ENCODE measurements at regions not wholly inside any gene's neighbourhood (a gene's known extent, or its start where the extent isn't known, plus 50 kb on each side); places are given as distances from the start of the nearest gene placed in this dataset.
"Not testable (repeated sequence)": the region's sequence is repeated elsewhere in the genome, so short reads cannot be mapped to it uniquely, and the experiment has no call there.

DNA sequence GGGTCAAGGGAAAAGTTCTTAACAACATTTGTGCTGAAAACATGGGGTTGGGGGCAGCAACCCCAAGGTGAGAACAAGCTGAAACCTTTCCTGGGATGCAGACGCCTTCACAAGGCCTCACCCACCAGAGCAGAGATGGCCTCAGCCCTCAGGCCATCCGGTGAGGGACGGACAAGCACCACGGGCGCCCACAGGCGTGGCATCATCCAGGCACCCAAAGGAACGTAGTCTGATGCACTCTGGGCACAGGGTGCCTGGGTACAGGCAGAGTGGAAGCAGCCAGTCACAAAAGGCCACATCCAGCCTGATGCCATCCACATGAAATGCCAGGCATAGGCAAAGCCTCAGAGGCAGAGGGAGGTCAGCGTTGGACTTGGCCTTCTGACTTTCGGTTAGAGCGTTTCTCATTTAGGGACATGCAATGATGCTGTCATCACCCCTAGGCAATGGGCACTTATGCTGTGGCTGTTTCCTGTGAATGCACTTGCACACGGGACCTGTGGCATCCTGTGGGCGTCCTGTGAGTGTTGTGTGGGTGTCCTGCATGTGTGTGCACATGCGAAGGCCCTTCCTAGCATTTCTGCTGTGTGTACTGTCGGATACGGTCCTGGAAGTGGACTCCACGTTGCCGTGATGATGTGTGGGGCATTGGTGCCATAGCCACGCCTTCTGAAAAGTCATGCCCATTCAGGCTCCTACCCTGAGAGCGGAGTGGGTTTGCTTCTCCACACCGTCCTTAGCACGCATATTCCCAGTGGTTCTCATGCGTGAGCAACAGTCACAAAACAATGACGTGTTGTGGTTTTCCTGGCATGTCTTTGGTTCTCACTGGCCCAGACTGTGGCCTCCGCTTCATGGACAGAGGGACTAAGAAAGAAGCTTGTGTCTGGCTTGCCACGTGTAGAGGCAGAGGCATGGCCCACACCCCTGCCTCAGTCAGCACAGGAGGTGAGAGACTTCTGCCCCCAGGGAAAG lies 52.7 kb upstream of the ZNF469 start:
- DNase-seq (ENCODE audit: low read depth in 1 of 2, low spot score in 1 of 2): no peak

DNA sequence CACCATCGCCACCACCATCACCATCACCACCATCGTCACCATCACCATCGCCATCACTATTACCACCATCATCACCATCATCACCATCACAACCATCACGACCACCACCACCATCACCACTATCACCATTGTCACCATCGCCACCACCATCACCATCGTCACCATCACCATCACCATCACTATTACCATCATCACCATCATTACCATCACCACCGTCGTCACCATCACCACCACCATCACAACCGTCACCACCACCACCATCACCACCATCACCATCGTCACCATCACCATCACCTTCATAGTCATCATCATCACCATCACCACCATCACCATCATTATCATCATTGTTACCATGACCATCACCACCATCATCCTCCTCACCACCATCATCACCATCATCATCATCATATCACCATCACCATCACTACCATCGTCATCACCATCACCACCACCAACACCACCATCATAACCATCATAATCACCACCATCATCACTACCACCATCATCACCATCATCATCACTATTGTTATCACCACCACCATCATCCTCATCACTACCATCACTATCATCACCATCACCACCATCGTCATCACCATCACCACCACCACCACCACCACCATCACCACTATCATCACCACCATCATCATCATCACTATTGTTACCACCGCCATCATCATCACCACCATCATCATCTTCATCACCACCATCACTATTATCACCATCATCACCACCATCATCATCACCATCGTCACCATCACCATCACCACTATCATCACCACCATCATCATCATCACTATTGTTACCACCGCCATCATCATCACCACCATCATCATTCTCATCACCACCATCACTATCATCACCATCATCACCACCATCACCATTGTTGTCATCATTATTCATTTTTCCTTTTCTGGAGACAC lies 51.5 kb upstream of the ZNF469 start:
- no peak for DNase-seq (ENCODE audit: low read depth in 1 of 2, low spot score in 1 of 2)

DNA sequence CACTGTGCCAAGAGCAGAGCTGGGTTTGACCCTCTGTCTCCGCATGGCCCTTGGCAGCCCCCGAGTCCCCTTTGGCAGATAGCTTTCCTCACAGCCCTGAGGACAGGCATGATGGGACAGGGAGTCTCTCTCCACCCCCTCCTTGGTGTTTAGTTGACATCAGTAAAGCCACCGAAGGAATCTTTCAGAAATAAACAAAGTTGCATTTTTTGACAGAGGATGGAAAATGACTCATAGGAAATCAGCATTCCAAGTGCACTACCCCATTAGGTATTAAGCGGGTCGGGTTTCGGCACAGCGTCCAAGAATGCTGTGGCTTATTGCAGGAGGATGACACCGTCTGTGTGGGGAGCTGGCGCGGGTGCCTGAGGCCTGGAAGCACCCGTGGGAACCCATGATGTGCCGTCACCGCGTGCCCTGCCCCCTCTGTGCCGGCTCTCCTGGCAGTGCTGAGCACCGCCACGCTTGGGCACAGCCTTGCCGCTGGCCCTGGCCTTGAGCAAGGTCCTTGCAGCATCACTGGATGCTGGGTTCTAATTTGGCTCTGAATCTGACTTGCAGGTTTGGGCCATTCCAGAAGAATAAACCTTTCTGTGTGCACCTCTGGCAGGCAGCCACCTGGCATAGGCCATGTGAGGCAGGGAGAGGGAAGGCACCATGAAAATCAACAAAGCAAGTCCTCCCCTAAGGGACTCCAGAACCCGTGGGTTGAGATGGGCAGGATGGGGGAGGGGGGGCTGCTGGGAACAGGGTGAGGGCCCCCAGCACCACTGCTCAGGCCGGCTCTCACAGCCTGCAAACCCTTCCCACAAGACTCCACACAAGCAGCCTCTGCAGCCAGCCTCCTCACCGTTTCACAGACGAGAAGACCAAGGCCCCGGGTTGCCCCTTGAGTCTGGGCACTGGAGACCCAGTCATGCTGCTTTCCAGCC lies 50.5 kb upstream of the ZNF469 start:
- no peak for DNase-seq (ENCODE audit: low read depth in 1 of 2, low spot score in 1 of 2)

DNA sequence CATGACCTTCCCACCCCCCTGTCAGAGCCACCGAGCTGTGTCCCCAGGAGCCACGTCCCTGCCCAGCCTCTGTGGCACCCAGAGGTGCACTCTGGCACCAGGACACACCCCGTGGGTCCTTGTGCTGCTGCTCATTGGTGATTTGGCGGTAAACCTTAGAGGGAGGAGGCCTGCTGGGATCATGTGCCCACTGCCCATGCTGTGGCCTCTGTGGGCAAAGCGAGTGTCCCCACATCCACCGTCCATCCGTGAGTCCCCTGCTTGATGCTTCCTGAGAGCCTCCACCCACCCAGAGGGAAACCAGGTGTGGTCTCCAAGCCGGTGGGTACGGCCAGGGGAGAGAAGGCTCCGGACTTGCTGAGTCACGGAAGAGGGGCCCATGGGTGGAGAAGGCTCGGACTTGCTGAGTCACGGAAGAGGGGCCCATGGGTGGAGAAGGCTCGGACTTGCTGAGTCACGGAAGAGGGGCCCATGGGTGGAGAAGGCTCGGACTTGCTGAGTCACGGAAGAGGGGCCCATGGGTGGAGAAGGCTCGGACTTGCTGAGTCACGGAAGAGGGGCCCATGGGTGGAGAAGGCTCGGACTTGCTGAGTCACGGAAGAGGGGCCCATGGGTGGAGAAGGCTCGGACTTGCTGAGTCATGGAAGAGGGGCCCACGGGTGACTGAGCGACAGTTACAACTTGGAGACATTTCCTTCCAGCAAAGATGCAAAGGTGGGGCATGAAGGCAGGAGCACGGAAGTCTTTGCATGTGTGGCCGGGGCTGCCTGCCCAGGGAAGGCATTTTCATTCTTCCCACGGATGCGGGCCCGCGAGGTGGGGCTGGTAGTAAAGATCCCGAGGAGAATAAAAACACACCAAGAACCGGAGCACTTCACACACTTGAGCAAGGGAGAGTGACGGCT lies 49.6 kb upstream of the ZNF469 start:
- DNase-seq (ENCODE audit: low read depth in 1 of 2, low spot score in 1 of 2): not testable (repeated sequence)
